ENCODE measurements at regions not wholly inside any gene's neighbourhood (a gene's known extent, or its start where the extent isn't known, plus 50 kb on each side); places are given as distances from the start of the nearest gene placed in this dataset.

- WGBS, 2 donors (ENCODE audit: low coverage in 1 of 2): 76 to 100% methylated on average over 2 to 4 of the region's 4 CpGs
- TF ChIP-seq, protein P1, sequence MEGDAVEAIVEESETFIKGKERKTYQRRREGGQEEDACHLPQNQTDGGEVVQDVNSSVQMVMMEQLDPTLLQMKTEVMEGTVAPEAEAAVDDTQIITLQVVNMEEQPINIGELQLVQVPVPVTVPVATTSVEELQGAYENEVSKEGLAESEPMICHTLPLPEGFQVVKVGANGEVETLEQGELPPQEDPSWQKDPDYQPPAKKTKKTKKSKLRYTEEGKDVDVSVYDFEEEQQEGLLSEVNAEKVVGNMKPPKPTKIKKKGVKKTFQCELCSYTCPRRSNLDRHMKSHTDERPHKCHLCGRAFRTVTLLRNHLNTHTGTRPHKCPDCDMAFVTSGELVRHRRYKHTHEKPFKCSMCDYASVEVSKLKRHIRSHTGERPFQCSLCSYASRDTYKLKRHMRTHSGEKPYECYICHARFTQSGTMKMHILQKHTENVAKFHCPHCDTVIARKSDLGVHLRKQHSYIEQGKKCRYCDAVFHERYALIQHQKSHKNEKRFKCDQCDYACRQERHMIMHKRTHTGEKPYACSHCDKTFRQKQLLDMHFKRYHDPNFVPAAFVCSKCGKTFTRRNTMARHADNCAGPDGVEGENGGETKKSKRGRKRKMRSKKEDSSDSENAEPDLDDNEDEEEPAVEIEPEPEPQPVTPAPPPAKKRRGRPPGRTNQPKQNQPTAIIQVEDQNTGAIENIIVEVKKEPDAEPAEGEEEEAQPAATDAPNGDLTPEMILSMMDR (IDR thresholded peaks at IDR 0.05): no peak
- TF ChIP-seq EP300 (IDR thresholded peaks at IDR 0.05; ENCODE audit: low read depth) (no peak), POLR2A (IDR thresholded peaks at IDR 0.05) (no peak), POLR2AphosphoS5 (IDR thresholded peaks at IDR 0.05) (no peak)
- Histone ChIP-seq H3K36me3 (no peaks in the 10 kb centered on the region), H3K9me3 (no peaks in the 10 kb centered on the region), H3K4me1 (no peaks in the 10 kb centered on the region), H3K27ac (no peak overlapping the region), H3K4me3 (no peak overlapping the region), H3K27me3 (no peaks in the 10 kb centered on the region)
- DNase-seq: no peak
- in situ Hi-C loops (cut with MboI; ENCODE audit: low pct_ligation_motif_present in 1 of 4, low pct_unique_long_range_greater_than_20kb in 1 of 4, low sequenced_read_pairs in 3 of 4): no loop called here
- intact Hi-C loops (cut with DNase I; ENCODE audit: low total_unique reads): no loop called here
Observed at GRCh38 chr2:156003780-156004179, 328.7 kb downstream of the NR4A2 start.

DNA sequence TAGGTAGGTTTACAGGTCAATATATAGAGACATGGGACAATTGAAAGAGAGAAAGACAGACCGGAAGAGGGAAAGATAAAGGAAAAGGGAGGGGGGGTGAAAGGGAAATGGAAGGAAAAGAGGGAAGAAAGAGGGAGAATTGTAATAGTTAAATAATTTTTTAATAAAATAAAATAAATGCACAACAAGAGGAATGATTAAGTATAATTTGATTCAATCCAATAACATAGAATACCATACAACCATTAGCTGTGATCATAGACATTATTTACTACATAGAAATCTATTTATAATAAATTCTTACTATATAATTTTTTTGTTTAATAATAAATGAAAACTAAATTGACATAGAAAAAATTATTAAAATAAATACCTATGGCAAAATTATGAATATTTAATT, 330.7 kb downstream of the NR4A2 start:
- no peaks in the 10 kb centered on the region for H3K4me1 ChIP-seq
- H3K9me3 ChIP-seq: no peaks in the 10 kb centered on the region
- 78 to 97% methylated on average over 1 of the region's 1 CpG for WGBS, 2 donors (ENCODE audit: low coverage in 1 of 2)
- H3K4me3 ChIP-seq: no peak overlapping the region
- TF ChIP-seq POLR2A (IDR thresholded peaks at IDR 0.05) (no peak), EP300 (IDR thresholded peaks at IDR 0.05; ENCODE audit: low read depth) (no peak), POLR2AphosphoS5 (IDR thresholded peaks at IDR 0.05) (no peak)
- TF ChIP-seq, protein P1 (IDR thresholded peaks at IDR 0.05): no peak
- H3K27me3 ChIP-seq: no peaks in the 10 kb centered on the region
- H3K36me3 ChIP-seq: no peaks in the 10 kb centered on the region
- in situ Hi-C loops (cut with MboI; ENCODE audit: low pct_ligation_motif_present in 1 of 4, low pct_unique_long_range_greater_than_20kb in 1 of 4, low sequenced_read_pairs in 3 of 4) (no loop called here), intact Hi-C loops (cut with DNase I; ENCODE audit: low total_unique reads) (no loop called here)
- DNase-seq: no peak
- no peak overlapping the region for H3K27ac ChIP-seq

DNA sequence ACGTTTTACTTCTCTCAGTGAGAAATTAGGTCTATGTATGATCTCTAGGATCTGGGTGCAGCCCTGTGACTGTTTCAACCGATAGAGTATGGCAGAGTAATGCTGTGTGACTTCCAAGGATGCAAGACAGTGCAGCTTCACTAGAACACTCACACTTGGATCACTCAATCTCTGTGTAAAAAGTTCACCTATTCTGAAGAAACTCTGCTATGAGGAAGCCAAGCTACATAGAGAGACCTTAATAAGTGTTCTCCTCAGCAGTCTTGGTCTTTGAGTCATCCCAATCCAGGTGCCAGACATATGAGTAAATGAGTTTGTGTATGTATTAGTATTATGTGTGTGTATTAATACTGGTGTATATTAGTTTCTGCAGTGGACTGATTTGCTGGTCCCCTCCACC, 335.0 kb downstream of the NR4A2 start:
- Histone ChIP-seq H3K9me3 (no peaks in the 10 kb centered on the region), H3K4me3 (no peak overlapping the region), H3K27me3 (no peaks in the 10 kb centered on the region), H3K4me1 (no peaks in the 10 kb centered on the region), H3K27ac (no peak overlapping the region), H3K36me3 (no peaks in the 10 kb centered on the region)
- intact Hi-C loops (cut with DNase I; ENCODE audit: low total_unique reads): no loop called here
- TF ChIP-seq, protein P1 (IDR thresholded peaks at IDR 0.05): no peak
- TF ChIP-seq POLR2A (IDR thresholded peaks at IDR 0.05) (no peak), EP300 (IDR thresholded peaks at IDR 0.05; ENCODE audit: low read depth) (no peak)
- 78 to 92% methylated on average over 2 of the region's 2 CpGs for WGBS, 2 donors (ENCODE audit: low coverage in 1 of 2)
- no peak for DNase-seq
- in situ Hi-C loops (cut with MboI; ENCODE audit: low pct_ligation_motif_present in 1 of 4, low pct_unique_long_range_greater_than_20kb in 1 of 4, low sequenced_read_pairs in 3 of 4): no loop called here

DNA sequence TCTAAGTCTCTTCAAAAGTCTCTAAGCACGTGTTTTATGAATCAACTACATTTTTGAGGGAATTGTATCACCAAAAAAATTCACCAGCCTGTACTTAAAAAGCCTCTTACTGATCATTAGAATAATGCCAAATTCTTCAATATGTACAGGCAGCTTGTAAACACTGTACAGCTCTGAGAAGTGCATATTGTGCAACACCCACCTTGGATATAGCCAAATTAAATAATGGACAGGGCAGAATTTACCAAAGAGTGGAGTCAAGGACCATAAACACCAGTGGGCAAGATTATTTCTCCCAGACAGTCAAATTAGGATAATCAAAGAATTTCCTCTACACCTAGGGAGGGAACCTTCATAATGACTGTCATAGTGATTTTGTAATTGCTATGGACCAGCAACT, 338.2 kb downstream of the NR4A2 start:
- Histone ChIP-seq H3K4me3 (no peak overlapping the region), H3K36me3 (no peaks in the 10 kb centered on the region), H3K4me1 (no peaks in the 10 kb centered on the region), H3K27ac (no peak overlapping the region), H3K27me3 (no peaks in the 10 kb centered on the region), H3K9me3 (no peaks in the 10 kb centered on the region)
- in situ Hi-C loops (cut with MboI; ENCODE audit: low pct_ligation_motif_present in 1 of 4, low pct_unique_long_range_greater_than_20kb in 1 of 4, low sequenced_read_pairs in 3 of 4): no loop called here
- no peak for DNase-seq
- TF ChIP-seq POLR2AphosphoS5 (IDR thresholded peaks at IDR 0.05) (no peak), POLR2A (IDR thresholded peaks at IDR 0.05) (no peak), EP300 (IDR thresholded peaks at IDR 0.05; ENCODE audit: low read depth) (no peak)
- TF ChIP-seq, protein P1 (IDR thresholded peaks at IDR 0.05): no peak
- WGBS, 2 donors (ENCODE audit: low coverage in 1 of 2): 81 to 100% methylated on average over 1 of the region's 1 CpG
- intact Hi-C loops (cut with DNase I; ENCODE audit: low total_unique reads): no loop called here
